ENCODE measurements at regions not wholly inside any gene's neighbourhood (a gene's known extent, or its start where the extent isn't known, plus 50 kb on each side); places are given as distances from the start of the nearest gene placed in this dataset.

DNA sequence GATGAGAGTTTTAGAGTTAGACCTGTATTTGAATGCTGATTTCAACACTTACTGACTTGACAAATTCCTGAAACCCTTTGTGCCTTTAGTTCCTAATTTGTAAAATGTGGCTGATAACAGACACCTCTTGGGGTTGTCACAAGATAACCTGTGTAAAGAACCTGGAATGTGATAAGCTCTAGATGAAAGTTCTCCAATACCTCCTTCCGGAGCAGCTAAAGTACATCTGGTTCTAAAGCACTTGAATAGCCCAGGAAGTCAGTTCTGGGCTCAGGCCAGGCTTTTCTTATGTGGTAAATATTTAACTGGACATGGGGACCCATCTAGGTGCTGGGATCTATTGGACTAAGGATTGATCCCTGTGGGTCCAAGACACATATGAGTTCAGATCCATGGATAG is 310.8 kb upstream of the ADAMTSL1 start:
- no peak overlapping the region for H3K4me3 Mint-ChIP-seq
- no peak for DNase-seq (ENCODE audit: low spot score in 2 of 2)
- H3K4me1 Mint-ChIP-seq: no peaks in the 10 kb centered on the region
- H3K9me3 Mint-ChIP-seq: peaks cover 2% of the 10 kb centered on the region
- H3K27ac Mint-ChIP-seq: no peak overlapping the region
- no peaks in the 10 kb centered on the region for H3K27me3 Mint-ChIP-seq
- H3K36me3 Mint-ChIP-seq: no peaks in the 10 kb centered on the region
- no peak for ATAC-seq (ENCODE audit: low read depth)

DNA sequence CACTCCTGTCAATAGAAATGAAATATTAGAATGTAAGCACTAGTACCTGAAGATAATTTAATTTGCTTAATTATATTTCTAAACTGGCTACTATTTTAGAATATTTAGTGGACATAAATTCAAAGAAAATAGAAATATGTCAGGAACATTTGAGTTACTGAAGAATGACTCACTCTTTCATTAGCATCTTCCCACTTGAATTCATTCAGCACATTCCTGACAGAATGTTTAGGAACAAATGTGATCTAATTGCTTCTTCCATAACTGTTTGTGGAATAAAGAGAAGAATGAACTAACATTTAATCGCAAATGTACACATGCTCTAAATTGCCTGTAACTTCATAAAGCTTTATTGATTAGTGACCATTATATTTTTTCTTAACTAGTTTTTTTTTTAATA is 306.2 kb upstream of the ADAMTSL1 start:
- Mint-ChIP-seq H3K4me1 (no peaks in the 10 kb centered on the region), H3K27ac (no peak overlapping the region), H3K9me3 (peaks cover 2% of the 10 kb centered on the region), H3K4me3 (no peak overlapping the region), H3K36me3 (no peaks in the 10 kb centered on the region), H3K27me3 (no peaks in the 10 kb centered on the region)
- no peak for ATAC-seq (ENCODE audit: low read depth)
- no peak for DNase-seq (ENCODE audit: low spot score in 2 of 2)

DNA sequence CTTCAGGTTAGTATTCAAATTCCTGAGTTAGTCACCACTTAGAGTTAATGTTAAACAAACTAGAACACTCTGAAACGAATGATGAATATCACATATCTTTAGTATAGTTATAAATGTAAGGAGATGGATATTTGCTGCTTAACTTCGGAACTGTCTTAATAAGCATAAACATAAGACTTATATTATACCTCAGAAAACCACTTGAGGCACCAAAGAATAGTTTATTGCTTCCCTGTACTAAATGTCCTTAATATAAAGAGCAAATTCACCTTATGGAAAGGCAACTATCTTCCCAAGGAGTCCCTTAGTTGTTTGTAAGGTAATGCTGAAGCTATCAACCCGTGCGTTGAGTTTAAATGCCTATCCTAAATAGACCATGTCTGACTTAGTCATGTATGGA is 300.0 kb upstream of the ADAMTSL1 start:
- DNase-seq (ENCODE audit: low spot score in 2 of 2) (no peak), ATAC-seq (ENCODE audit: low read depth) (no peak)
- Mint-ChIP-seq H3K36me3 (no peaks in the 10 kb centered on the region), H3K9me3 (peaks cover 3% of the 10 kb centered on the region), H3K4me1 (no peaks in the 10 kb centered on the region), H3K4me3 (no peak overlapping the region), H3K27me3 (no peaks in the 10 kb centered on the region), H3K27ac (no peak overlapping the region)

DNA sequence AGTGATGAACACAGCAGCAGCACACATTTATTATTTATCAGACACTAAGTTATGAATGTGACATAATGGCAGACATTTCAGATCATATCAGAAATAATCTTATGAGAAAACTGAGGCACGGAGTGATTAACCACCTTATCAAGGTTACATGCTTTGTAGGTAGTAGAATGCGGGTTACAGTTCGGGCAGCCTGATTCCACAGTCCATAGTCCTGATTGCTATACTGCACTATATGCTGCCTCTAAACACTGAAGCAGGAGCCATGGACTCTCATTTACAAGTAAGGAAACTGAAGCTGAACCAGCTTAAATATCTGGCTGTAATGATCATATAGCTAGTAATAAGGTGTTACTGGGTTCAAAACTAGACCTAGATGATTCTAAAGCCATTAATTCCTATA is 291.3 kb upstream of the ADAMTSL1 start:
- Mint-ChIP-seq H3K4me1 (no peaks in the 10 kb centered on the region), H3K27me3 (no peaks in the 10 kb centered on the region), H3K4me3 (no peak overlapping the region), H3K9me3 (peaks cover 2% of the 10 kb centered on the region), H3K36me3 (no peaks in the 10 kb centered on the region), H3K27ac (no peak overlapping the region)
- DNase-seq (ENCODE audit: low spot score in 2 of 2) (no peak), ATAC-seq (ENCODE audit: low read depth) (no peak)

DNA sequence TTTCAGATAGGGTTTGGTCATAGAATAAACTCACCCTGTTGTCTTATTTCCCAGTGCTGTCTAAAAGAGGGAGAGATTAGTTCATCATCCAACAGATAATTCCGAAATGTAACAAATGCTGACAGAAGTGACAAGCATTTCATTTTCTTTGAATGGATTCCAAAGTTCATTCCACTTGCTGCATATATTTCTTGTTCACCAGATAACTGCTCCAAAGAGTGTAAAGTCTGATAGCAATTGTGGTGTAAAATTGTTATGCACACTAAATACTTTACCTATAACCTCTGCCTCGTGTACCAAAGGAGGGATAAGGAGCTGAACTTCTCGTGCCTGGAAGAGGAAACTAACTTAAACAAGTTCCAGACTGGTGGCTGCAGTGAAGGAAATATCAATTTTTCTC is 290.0 kb upstream of the ADAMTSL1 start:
- H3K36me3 Mint-ChIP-seq: no peaks in the 10 kb centered on the region
- H3K4me1 Mint-ChIP-seq: no peaks in the 10 kb centered on the region

DNA sequence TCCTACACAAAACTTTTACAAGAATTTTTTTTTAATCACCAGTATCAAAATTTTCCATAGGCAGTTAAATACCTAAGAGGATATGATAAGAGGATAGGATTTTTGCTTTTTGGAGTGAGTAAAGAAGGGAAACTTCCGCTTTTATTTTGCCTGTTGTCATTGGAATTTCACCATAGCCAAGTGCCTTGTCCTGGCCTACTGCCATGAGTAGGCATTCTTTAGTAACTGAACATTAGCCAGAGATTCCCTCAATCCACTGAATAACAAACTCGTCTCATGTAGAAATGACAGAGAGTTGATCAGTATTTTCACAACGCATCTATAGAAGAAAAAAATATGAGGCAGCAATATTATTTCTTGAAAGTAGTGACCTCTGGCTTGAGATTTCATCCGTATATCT is 289.6 kb upstream of the ADAMTSL1 start:
- no peak overlapping the region for H3K4me3 Mint-ChIP-seq
- no peaks in the 10 kb centered on the region for H3K27me3 Mint-ChIP-seq
- no peaks in the 10 kb centered on the region for H3K4me1 Mint-ChIP-seq
- no peak overlapping the region for H3K27ac Mint-ChIP-seq
- H3K9me3 Mint-ChIP-seq: no peaks in the 10 kb centered on the region
- ATAC-seq (ENCODE audit: low read depth) (no peak), DNase-seq (ENCODE audit: low spot score in 2 of 2) (no peak)
- H3K36me3 Mint-ChIP-seq: no peaks in the 10 kb centered on the region

More for the DNA sequence above, 290.0 kb upstream of the ADAMTSL1 start:
- no peak overlapping the region for H3K4me3 Mint-ChIP-seq
- H3K9me3 Mint-ChIP-seq: no peaks in the 10 kb centered on the region
- ATAC-seq (ENCODE audit: low read depth) (no peak), DNase-seq (ENCODE audit: low spot score in 2 of 2) (no peak)
- no peaks in the 10 kb centered on the region for H3K27me3 Mint-ChIP-seq
- H3K27ac Mint-ChIP-seq: no peak overlapping the region

DNA sequence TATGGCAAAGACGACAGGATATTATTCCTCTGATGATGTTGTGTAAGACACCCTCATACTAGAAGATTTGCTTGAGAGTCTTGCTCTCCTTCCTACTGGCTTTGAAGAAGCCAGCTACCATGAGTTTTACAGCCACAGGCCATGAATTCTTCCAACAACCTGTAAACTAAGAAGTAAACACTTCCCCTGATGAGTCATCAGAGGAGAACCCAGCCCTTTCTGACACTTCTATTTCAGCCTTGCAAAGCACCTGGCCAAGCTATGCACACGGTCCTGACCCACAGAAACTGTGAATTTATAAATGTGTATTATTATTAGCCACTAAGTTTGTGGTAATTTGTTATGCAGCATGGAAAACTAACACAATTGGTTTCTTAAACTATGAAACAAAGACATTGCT is 288.8 kb upstream of the ADAMTSL1 start:
- H3K9me3 Mint-ChIP-seq: no peaks in the 10 kb centered on the region
- no peak for ATAC-seq (ENCODE audit: low read depth)
- DNase-seq (ENCODE audit: low spot score in 2 of 2): no peak
- no peaks in the 10 kb centered on the region for H3K27me3 Mint-ChIP-seq
- no peak overlapping the region for H3K4me3 Mint-ChIP-seq
- H3K36me3 Mint-ChIP-seq: no peaks in the 10 kb centered on the region
- no peak overlapping the region for H3K27ac Mint-ChIP-seq
- H3K4me1 Mint-ChIP-seq: no peaks in the 10 kb centered on the region

DNA sequence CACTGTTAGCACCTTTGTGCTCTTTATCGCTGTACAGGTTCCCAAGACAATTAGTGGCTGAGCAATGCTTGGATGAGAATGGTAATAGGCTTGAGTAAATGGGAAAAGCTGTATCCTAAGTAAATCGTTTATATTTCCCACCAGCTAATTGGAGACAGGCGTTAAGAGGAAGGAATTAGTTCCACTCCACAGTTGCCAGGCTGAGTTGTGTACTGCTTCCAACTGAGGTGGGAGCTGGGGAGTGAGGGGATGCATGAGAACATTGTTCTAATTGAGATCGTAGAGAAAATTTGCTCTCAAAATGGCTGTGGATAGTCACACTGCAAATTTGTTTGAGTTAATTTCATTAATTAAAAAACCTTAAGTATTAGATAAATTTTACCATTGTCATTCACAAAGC is 285.0 kb upstream of the ADAMTSL1 start:
- H3K4me3 Mint-ChIP-seq: no peak overlapping the region
- no peak overlapping the region for H3K27ac Mint-ChIP-seq
- no peaks in the 10 kb centered on the region for H3K9me3 Mint-ChIP-seq

DNA sequence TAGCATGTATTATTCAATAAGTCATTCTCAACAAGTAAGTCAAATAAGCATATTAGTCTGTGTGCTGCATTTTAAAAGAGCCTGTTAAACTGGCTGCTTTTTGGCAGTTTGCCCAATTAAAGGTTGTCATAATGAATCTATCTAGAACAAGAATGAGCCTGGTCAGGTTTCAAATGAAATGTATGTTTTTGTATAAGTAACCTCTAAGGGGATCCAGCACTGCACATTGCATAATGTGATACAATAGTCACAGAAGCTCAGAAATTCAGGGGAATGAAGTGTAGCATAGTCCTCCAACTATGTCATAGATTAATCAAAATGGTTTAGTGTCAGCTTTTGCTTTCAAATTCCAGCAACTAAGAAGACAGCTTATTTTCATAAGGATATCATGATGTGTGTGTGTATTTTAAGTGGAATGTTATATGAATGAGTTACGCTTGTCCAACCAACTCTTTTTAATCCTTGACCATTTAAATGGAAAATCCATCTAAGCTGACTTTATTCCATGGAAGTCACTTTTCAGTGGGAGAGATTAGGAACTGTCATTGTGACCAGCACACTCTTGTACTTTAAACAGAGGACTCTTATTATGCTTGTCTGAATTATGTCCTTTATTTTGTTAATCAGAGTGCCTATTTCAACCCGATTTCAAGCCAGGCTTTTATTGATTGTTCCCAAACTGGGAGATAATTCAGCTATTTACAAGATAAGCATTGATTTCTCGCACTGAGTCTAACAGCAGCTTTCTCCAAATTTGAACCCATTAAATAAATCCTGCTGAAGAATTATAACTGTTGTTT is 283.9 kb upstream of the ADAMTSL1 start:
- H3K4me1 Mint-ChIP-seq: no peaks in the 10 kb centered on the region

More for the DNA sequence above, 285.0 kb upstream of the ADAMTSL1 start:
- no peaks in the 10 kb centered on the region for H3K4me1 Mint-ChIP-seq
- ATAC-seq (ENCODE audit: low read depth) (no peak), DNase-seq (ENCODE audit: low spot score in 2 of 2) (no peak)
- H3K27me3 Mint-ChIP-seq: no peaks in the 10 kb centered on the region
- no peaks in the 10 kb centered on the region for H3K36me3 Mint-ChIP-seq

DNA sequence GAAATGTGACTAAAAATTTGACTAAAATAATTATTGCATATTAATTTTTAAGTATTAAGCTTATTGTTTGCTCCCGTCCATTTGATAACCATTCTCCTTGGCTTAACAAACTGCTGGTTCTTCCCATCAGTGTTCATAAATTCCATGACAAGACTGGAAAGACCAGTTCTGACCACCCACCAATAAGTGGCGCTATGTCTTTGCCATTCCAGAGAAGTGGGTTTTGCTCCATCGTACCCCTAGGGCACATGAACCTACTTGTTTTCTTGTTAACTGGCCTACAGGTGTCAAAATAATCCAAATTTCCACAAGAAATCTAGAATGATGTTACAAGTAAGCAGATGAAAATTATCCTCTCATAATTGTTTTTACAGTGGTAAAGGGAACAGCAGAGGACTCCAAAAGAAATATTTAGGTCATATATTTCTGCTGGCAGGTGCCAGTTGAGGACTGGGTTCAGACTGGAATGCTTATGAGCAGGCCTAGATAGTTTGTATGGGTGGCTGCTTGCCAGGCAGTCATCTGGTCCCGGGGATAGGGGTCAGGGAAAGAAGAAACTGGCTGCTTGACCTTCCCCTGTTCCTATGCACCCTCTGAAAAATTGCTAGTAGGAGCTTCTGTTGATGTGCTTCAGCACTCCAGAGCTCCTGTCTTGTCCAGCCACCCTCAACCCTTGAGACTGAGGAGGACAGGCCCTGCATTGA is 283.1 kb upstream of the ADAMTSL1 start:
- H3K27ac Mint-ChIP-seq: no peak overlapping the region
- no peaks in the 10 kb centered on the region for H3K27me3 Mint-ChIP-seq
- H3K9me3 Mint-ChIP-seq: no peaks in the 10 kb centered on the region
- no peaks in the 10 kb centered on the region for H3K36me3 Mint-ChIP-seq
- no peak overlapping the region for H3K4me3 Mint-ChIP-seq
- DNase-seq (ENCODE audit: low spot score in 2 of 2) (no peak), ATAC-seq (ENCODE audit: low read depth) (no peak)
- H3K4me1 Mint-ChIP-seq: no peaks in the 10 kb centered on the region

More for the DNA sequence above, 283.9 kb upstream of the ADAMTSL1 start:
- H3K9me3 Mint-ChIP-seq: no peaks in the 10 kb centered on the region
- no peaks in the 10 kb centered on the region for H3K36me3 Mint-ChIP-seq
- no peak overlapping the region for H3K4me3 Mint-ChIP-seq
- ATAC-seq (ENCODE audit: low read depth) (no peak), DNase-seq (ENCODE audit: low spot score in 2 of 2) (no peak)
- H3K27me3 Mint-ChIP-seq: no peaks in the 10 kb centered on the region
- no peak overlapping the region for H3K27ac Mint-ChIP-seq

DNA sequence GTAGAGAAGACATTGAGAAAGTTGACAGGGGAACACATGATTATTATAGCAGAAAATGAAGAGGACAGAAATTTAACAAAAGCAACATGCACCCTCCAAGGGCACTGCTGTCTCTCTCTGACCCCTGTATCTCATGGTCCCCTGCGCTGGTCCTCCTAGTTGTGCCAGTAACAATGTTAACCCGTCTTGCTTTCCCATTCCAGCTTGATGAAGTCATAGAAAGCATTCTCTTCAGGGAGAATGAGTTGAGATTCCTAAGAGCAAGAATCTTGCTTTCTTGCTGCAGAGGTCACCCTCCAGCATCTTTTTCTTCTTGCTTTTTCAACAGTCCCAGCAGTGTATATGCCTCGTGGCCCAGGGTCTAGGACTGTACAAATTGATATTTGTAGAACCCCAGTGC is 279.6 kb upstream of the ADAMTSL1 start:
- no peak overlapping the region for H3K27ac Mint-ChIP-seq
- H3K9me3 Mint-ChIP-seq: peaks cover 2% of the 10 kb centered on the region
- H3K4me1 Mint-ChIP-seq: no peaks in the 10 kb centered on the region
- H3K4me3 Mint-ChIP-seq: no peak overlapping the region
- H3K27me3 Mint-ChIP-seq: no peaks in the 10 kb centered on the region
- DNase-seq (ENCODE audit: low spot score in 2 of 2) (no peak), ATAC-seq (ENCODE audit: low read depth) (no peak)
- no peaks in the 10 kb centered on the region for H3K36me3 Mint-ChIP-seq

DNA sequence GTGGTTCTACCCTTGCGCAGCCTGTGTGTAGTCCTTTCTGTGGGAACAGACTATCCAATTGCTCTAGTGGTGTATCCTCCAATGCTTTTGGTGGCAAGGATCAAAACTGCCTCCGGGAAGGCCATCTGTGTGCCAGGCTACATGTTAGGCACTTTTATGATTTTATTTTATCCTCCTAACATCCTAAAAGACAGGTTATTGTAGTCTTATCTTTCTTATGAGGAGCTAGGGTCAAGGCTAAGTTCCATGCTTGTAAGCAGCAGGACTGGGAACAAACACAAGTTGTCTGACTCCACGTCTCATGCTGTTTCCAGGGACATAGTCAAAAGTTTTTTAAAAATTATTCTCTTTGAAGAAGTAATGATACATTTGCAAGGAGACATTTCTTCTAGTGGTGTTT is 278.7 kb upstream of the ADAMTSL1 start:
- no peak for ATAC-seq (ENCODE audit: low read depth)
- no peak overlapping the region for H3K27ac Mint-ChIP-seq

DNA sequence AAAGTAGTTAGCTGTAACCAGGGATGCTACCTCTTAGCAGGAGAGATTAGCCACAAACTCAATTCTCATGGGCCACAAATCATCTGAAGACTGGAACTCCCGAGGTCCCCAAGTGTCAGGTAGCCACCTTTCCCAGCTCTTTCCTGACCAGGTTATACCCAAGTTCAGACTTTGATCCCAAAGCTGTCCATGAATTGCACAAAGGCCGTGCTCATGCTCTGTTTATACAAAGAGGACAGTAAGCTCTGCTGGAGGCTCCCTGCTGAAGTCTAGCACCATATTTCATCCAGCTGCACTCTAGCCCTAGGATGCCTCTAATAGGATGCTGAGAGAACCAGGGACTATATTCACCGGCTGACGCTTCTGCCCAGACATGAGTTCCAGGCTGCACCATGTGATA is 271.0 kb upstream of the ADAMTSL1 start:
- Mint-ChIP-seq H3K4me3 (no peak overlapping the region), H3K4me1 (no peaks in the 10 kb centered on the region), H3K9me3 (no peaks in the 10 kb centered on the region), H3K36me3 (no peaks in the 10 kb centered on the region), H3K27me3 (no peaks in the 10 kb centered on the region), H3K27ac (no peak overlapping the region)
- DNase-seq (ENCODE audit: low spot score in 2 of 2): no peak
- ATAC-seq (ENCODE audit: low read depth): no peak

More for the DNA sequence above, 278.7 kb upstream of the ADAMTSL1 start:
- H3K4me3 Mint-ChIP-seq: no peak overlapping the region
- no peaks in the 10 kb centered on the region for H3K36me3 Mint-ChIP-seq
- H3K4me1 Mint-ChIP-seq: no peaks in the 10 kb centered on the region
- H3K27me3 Mint-ChIP-seq: no peaks in the 10 kb centered on the region
- peaks cover 2% of the 10 kb centered on the region for H3K9me3 Mint-ChIP-seq
- DNase-seq (ENCODE audit: low spot score in 2 of 2): no peak

DNA sequence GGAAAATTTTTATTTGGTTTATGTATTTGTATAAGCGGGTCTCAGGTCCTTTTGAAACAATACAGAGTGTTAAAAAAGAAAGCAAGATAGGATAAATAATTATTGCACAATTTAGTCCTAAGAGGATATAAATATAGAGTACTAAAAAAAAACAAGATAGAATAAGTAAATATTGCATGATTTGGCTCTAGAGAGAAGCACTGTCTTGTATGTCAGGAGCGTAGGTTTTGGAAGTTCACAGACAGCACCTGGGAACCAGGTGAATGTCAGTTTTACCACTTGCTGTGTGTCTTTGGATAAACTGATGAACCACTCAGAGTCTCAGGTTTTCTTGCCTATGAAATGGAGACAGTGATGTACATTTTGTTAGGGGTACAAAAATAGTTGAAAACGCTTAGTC is 266.2 kb upstream of the ADAMTSL1 start:
- H3K36me3 Mint-ChIP-seq: no peaks in the 10 kb centered on the region
- H3K27ac Mint-ChIP-seq: no peak overlapping the region
- H3K4me3 Mint-ChIP-seq: no peak overlapping the region
- ATAC-seq (ENCODE audit: low read depth) (no peak), DNase-seq (ENCODE audit: low spot score in 2 of 2) (no peak)
- no peaks in the 10 kb centered on the region for H3K4me1 Mint-ChIP-seq
- H3K27me3 Mint-ChIP-seq: no peaks in the 10 kb centered on the region
- H3K9me3 Mint-ChIP-seq: no peaks in the 10 kb centered on the region

All from memory B cell (primary cell).